Ovary (tissue), 7 donors: ENCODE measurements at regions not wholly inside any gene's neighbourhood (a gene's known extent, or its start where the extent isn't known, plus 50 kb on each side); places are given as distances from the start of the nearest gene placed in this dataset.

Source experiments
- DNase-seq, 5 donors: peaks; one replicate each; pipeline ENCODE4 v3.0.0-alpha.2; 2019 to 2020
- H3K27ac ChIP-seq, 2 donors: fragments of 200-600 bp; one replicate each; pipeline versions ENCODE4 v1.5.1 to v1.8.0; 2019 to 2022
- H3K27me3 ChIP-seq: fragments of 200-600 bp; one replicate; pipeline ENCODE4 v1.8.0; 2022
- H3K36me3 ChIP-seq: fragments of 200-600 bp; sonication (generic); one replicate; pipeline ENCODE4 v1.5.1; 2019
- H3K4me1 ChIP-seq: one replicate; pipeline ENCODE4 v1.8.1; 2013; ENCODE audit warnings: mild to moderate bottlenecking, moderate library complexity; ENCODE audit not compliant: insufficient read depth
- H3K4me3 ChIP-seq: fragments of 200-600 bp; sonication (generic); one replicate; pipeline ENCODE4 v1.5.1; 2017
- H3K9me3 ChIP-seq, 2 donors: fragments of 200-600 bp in 1 of 2; sonication (generic) in 1 of 2; one replicate each; pipeline versions ENCODE4 v1.5.1 to v1.8.1; 2013 to 2019; ENCODE audit warnings: mild to moderate bottlenecking in 1 of 2, moderate library complexity in 1 of 2
- EP300 ChIP-seq: sonication (generic); formaldehyde crosslinking; IDR thresholded peaks from one replicate; pipeline ENCODE4 v1.6.1; 2017; ENCODE audit warnings: antibody characterized with exemption
- POLR2A ChIP-seq: fragments of 450-650 bp; IDR thresholded peaks from one replicate; pipeline ENCODE4 v1.6.1; 2017; ENCODE audit warnings: antibody characterized with exemption, mild to moderate bottlenecking, moderate library complexity
- WGBS, 3 donors: extraction: QIAGEN DNeasy Blood & Tissue Kit in 1 of 3; methylation state at CpG; one replicate each; pipeline versions ENCODE4 v1.1.5 to v1.1.7; 2013 to 2017; 5-methylcytosine and 5-hydroxymethylcytosine counted together
- intact Hi-C, 4 donors: fragments of 100-400 bp; cut with DNase I; formaldehyde crosslinking; loops; one replicate each; pipeline versions ENCODE4 v1.11.0 to v1.15.1; 2022 to 2023
- TF ChIP-seq, protein P1 (sequence below), 3 donors: fragments of 450-650 bp in 2 of 3; fragments of 200-600 bp in 1 of 3; IDR thresholded peaks; one replicate each; pipeline versions ENCODE4 v1.5.1 to v1.8.0; 2016 to 2022; ENCODE audit warnings: antibody characterized with exemption in 3 of 3, mild to moderate bottlenecking in 1 of 3
- donor health status: DM: no; HTN: no; CAD: no; lungs with moderate emphysema.
- donor health status: DM: no; HTN: no; CAD: no.
- donor health status: Bipolar disorder and iron deficiency.
- donor health status: DM: no; HTN: no; CAD: no.
- donor health status: DM: yes; HTN: yes; CAD: no.

DNA sequence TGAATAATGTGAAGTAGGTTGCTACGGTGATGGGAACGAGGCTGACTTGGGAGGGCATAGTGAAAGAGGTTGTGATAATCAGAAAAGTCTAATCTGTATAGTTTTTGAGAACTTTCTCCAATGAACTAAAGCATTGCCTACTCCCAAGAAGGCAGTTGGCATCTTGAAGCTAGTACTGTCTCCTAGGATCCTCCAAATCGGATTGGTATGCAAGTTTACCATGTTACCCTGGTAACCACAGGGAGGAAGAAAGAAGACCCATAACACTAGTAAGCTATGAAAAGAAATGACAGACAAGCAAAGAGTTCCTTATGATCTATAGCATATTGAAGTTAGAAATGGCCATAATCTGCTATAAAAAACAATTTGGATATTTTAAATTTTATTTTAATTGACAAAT lies 127.2 kb upstream of the SYNPR start:
- Histone ChIP-seq H3K36me3 (no peaks in the 10 kb centered on the region), H3K4me1 (no peaks in the 10 kb centered on the region), H3K9me3 (no peaks in the 10 kb centered on the region), H3K27me3 (no peaks in the 10 kb centered on the region), H3K4me3 (no peak overlapping the region), H3K27ac (no peak overlapping the region)
- no peak for DNase-seq
- intact Hi-C loops = no loop called here
- WGBS, 3 donors = 56 to 71% (median 63%) methylated on average over 3 of the region's 3 CpGs
- no peak for TF ChIP-seq POLR2A
- TF ChIP-seq EP300 = no peak
- TF ChIP-seq, protein P1, sequence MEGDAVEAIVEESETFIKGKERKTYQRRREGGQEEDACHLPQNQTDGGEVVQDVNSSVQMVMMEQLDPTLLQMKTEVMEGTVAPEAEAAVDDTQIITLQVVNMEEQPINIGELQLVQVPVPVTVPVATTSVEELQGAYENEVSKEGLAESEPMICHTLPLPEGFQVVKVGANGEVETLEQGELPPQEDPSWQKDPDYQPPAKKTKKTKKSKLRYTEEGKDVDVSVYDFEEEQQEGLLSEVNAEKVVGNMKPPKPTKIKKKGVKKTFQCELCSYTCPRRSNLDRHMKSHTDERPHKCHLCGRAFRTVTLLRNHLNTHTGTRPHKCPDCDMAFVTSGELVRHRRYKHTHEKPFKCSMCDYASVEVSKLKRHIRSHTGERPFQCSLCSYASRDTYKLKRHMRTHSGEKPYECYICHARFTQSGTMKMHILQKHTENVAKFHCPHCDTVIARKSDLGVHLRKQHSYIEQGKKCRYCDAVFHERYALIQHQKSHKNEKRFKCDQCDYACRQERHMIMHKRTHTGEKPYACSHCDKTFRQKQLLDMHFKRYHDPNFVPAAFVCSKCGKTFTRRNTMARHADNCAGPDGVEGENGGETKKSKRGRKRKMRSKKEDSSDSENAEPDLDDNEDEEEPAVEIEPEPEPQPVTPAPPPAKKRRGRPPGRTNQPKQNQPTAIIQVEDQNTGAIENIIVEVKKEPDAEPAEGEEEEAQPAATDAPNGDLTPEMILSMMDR (IDR thresholded peaks at IDR 0.05) = no peak

- Histone ChIP-seq H3K36me3 (no peaks in the 10 kb centered on the region), H3K9me3 (no peaks in the 10 kb centered on the region)
- 55 to 70% (median 69%) methylated on average over 1 of the region's 1 CpG for WGBS, 3 donors
Measured at GRCh38 chr3:63151897-63152296, 126.2 kb upstream of the SYNPR start.

DNA sequence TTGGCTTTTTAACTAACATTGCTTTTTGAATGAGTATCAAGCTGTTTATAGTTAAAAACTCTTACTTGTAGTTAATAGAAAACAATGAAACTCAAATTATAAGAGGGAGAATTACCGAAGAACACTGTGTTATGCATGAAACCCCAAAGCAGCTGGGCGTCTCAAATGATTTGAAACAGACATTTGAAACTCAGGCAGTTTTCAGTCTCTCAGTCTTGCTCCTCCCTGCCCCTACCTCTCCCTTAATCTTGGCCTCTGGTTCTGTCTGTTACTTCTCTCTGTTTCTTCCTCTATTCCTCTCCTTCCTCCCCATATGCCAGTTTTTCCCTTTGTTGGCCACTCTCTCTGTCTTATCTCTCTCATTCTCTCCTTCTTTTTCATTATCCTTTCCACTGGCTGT lies 118.3 kb upstream of the SYNPR start:
- Histone ChIP-seq H3K9me3 (no peaks in the 10 kb centered on the region), H3K36me3 (no peaks in the 10 kb centered on the region), H3K4me1 (no peaks in the 10 kb centered on the region), H3K4me3 (no peak overlapping the region), H3K27ac (no peak overlapping the region), H3K27me3 (no peaks in the 10 kb centered on the region)
- TF ChIP-seq POLR2A (no peak), EP300 (no peak)
- TF ChIP-seq, protein P1 (IDR thresholded peaks at IDR 0.05) = no peak
- 48 to 62% (median 55%) methylated on average over 2 of the region's 2 CpGs for WGBS, 3 donors
- DNase-seq = no peak
- intact Hi-C loops = no loop called here

More at GRCh38 chr3:63151897-63152296, 126.2 kb upstream of the SYNPR start:
- Histone ChIP-seq H3K27ac (no peak overlapping the region), H3K4me1 (no peaks in the 10 kb centered on the region), H3K27me3 (no peaks in the 10 kb centered on the region), H3K4me3 (no peak overlapping the region)
- intact Hi-C loops = no loop called here
- no peak for DNase-seq
- TF ChIP-seq POLR2A (no peak), EP300 (no peak)
- TF ChIP-seq, protein P1 (IDR thresholded peaks at IDR 0.05) = no peak

GRCh38 chr3:63167113-63167512 lies 111.0 kb upstream of the SYNPR start:
- intact Hi-C loops = no loop called here
- Histone ChIP-seq H3K27me3 (no peaks in the 10 kb centered on the region), H3K4me3 (no peak overlapping the region), H3K9me3 (no peaks in the 10 kb centered on the region), H3K4me1 (no peaks in the 10 kb centered on the region), H3K27ac (no peak overlapping the region), H3K36me3 (no peaks in the 10 kb centered on the region)
- WGBS, 3 donors = 52 to 73% (median 54%) methylated on average over 4 of the region's 4 CpGs
- TF ChIP-seq, protein P1 (IDR thresholded peaks at IDR 0.05) = no peak
- TF ChIP-seq POLR2A = no peak
- no peak for TF ChIP-seq EP300
- DNase-seq = no peak

GRCh38 chr3:63168179-63168578 lies 109.9 kb upstream of the SYNPR start:
- DNase-seq = no peak

More at GRCh38 chr3:63168179-63168578, 109.9 kb upstream of the SYNPR start:
- TF ChIP-seq POLR2A (no peak), EP300 (no peak)
- TF ChIP-seq, protein P1 (IDR thresholded peaks at IDR 0.05) = no peak
- no peaks in the 10 kb centered on the region for H3K9me3 ChIP-seq
- H3K36me3 ChIP-seq = no peaks in the 10 kb centered on the region
- H3K4me3 ChIP-seq = no peak overlapping the region
- intact Hi-C loops = no loop called here
- H3K27ac ChIP-seq = no peak overlapping the region
- H3K4me1 ChIP-seq = no peaks in the 10 kb centered on the region
- H3K27me3 ChIP-seq = no peaks in the 10 kb centered on the region
